NCI-H1417 (cell line): ENCODE measurements at regions not wholly inside any gene's neighbourhood (a gene's known extent, or its start where the extent isn't known, plus 50 kb on each side); places are given as distances from the start of the nearest gene placed in this dataset.
"Not testable (repeated sequence)": the region's sequence is repeated elsewhere in the genome, so short reads cannot be mapped to it uniquely, and the experiment has no call there.

ENCODE experiments used
- DNase-seq, 3 experiments: peaks; one replicate each; lab custom pipeline; 2025; lab: John Stamatoyannopoulos, UW

- peak in 2 of 3 experiments; percentile 19 to 67 for DNase-seq
Observed at GRCh38 chr9:85792057-85792456, 50.3 kb upstream of the AGTPBP1 start.

GRCh38 chr9:85802978-85803695 is 61.4 kb upstream of the AGTPBP1 start:
- DNase-seq, result not testable (repeated sequence)

- not testable (repeated sequence) for DNase-seq
Observed at GRCh38 chr9:85804847-85805133, 63.0 kb upstream of the AGTPBP1 start.

- peak; percentile 48 to 96 (median 93) for DNase-seq
Observed at GRCh38 chr9:85805134-85806005, 63.6 kb upstream of the AGTPBP1 start.

GRCh38 chr9:85808329-85808728 is 66.6 kb upstream of the AGTPBP1 start:
- DNase-seq, result not testable (repeated sequence)

GRCh38 chr9:85813388-85813787 is 71.6 kb upstream of the AGTPBP1 start:
- DNase-seq, result not testable (repeated sequence)

- DNase-seq, result not testable (repeated sequence)
Observed at GRCh38 chr9:85814800-85815199, 73.0 kb upstream of the AGTPBP1 start.

- DNase-seq, result peak in 1 of 3 experiments; percentile 54
Observed at GRCh38 chr9:85818971-85819370, 77.2 kb upstream of the AGTPBP1 start.

GRCh38 chr9:85820598-85820997 is 78.8 kb upstream of the AGTPBP1 start:
- DNase-seq, result not testable (repeated sequence)

- not testable (repeated sequence) for DNase-seq
Observed at GRCh38 chr9:85824949-85825348, 83.2 kb upstream of the AGTPBP1 start.

GRCh38 chr9:85834591-85834990 is 92.8 kb upstream of the AGTPBP1 start:
- not testable (repeated sequence) for DNase-seq

- not testable (repeated sequence) for DNase-seq
Observed at GRCh38 chr9:85843949-85844348, 97.0 kb upstream of the NAA35 start.

- not testable (repeated sequence) for DNase-seq
Observed at GRCh38 chr9:85847782-85848181, 93.2 kb upstream of the NAA35 start.

GRCh38 chr9:85858056-85858750 is 82.7 kb upstream of the NAA35 start:
- DNase-seq, result no peak

- peak in 1 of 3 experiments; percentile 19 for DNase-seq
Observed at GRCh38 chr9:85859765-85860164, 81.2 kb upstream of the NAA35 start.

- not testable (repeated sequence) for DNase-seq
Observed at GRCh38 chr9:85861882-85862281, 79.1 kb upstream of the NAA35 start.

GRCh38 chr9:85863875-85864274 is 77.1 kb upstream of the NAA35 start:
- no peak for DNase-seq

GRCh38 chr9:85871008-85871407 is 69.9 kb upstream of the NAA35 start:
- peak in 1 of 3 experiments; percentile 45 for DNase-seq

- not testable (repeated sequence) for DNase-seq
Observed at GRCh38 chr9:85871683-85872082, 69.3 kb upstream of the NAA35 start.

GRCh38 chr9:85872463-85872862 is 68.5 kb upstream of the NAA35 start:
- DNase-seq, result no peak

GRCh38 chr9:85876628-85877027 is 64.3 kb upstream of the NAA35 start:
- DNase-seq, result peak in 1 of 3 experiments; percentile 12

- not testable (repeated sequence) for DNase-seq
Observed at GRCh38 chr9:85878872-85879597, 61.9 kb upstream of the NAA35 start.
